ENCODE measurements at regions not wholly inside any gene's neighbourhood (a gene's known extent, or its start where the extent isn't known, plus 50 kb on each side); places are given as distances from the start of the nearest gene placed in this dataset.

GRCh38 chr20:34190262-34190661, 51.0 kb upstream of the ASIP start:
- H3K9me3 Mint-ChIP-seq = no peaks in the 10 kb centered on the region
- peaks cover 20 to 56% of the 10 kb centered on the region in 2 donors for H3K27me3 Mint-ChIP-seq
- H3K27ac Mint-ChIP-seq = no peak overlapping the region
- ATAC-seq (no peak), DNase-seq (ENCODE audit: low spot score) (no peak)
- H3K4me3 Mint-ChIP-seq = no peak overlapping the region
- no peaks in the 10 kb centered on the region for H3K36me3 Mint-ChIP-seq
- H3K4me1 Mint-ChIP-seq (ENCODE audit: low read depth in 2 of 2) = no peaks in the 10 kb centered on the region

GRCh38 chr20:34190679-34191090, 50.5 kb upstream of the ASIP start:
- no peaks in the 10 kb centered on the region for H3K9me3 Mint-ChIP-seq
- H3K4me3 Mint-ChIP-seq = no peak overlapping the region
- no peak overlapping the region for H3K27ac Mint-ChIP-seq
- H3K4me1 Mint-ChIP-seq (ENCODE audit: low read depth in 2 of 2) = no peaks in the 10 kb centered on the region
- ATAC-seq (peak; percentile 53 to 73), DNase-seq (ENCODE audit: low spot score) (no peak)
- no peaks in the 10 kb centered on the region for H3K36me3 Mint-ChIP-seq
- H3K27me3 Mint-ChIP-seq = peaks cover 21 to 52% of the 10 kb centered on the region in 2 donors
